Adrenal gland (tissue), 9 donors: ENCODE measurements at regions not wholly inside any gene's neighbourhood (a gene's known extent, or its start where the extent isn't known, plus 50 kb on each side); places are given as distances from the start of the nearest gene placed in this dataset.

Source experiments
- DNase-seq, 7 donors: peaks; one replicate each; pipeline ENCODE4 v3.0.0-alpha.2; 2019 to 2020
- H3K27ac ChIP-seq, 5 donors: fragments of 200-600 bp; sonication (generic) in 4 of 5; 1 replicate in 3 of 5; 2 replicates in 2 of 5; pipeline versions ENCODE4 v1.5.1 to v1.8.0; 2016 to 2020; ENCODE audit warnings: mild to moderate bottlenecking in 1 of 5
- H3K27me3 ChIP-seq: fragments of 200-600 bp; 2 replicates; pipeline ENCODE4 v1.8.0; 2021
- H3K36me3 ChIP-seq, 2 donors: fragments of 200-600 bp; replicated peaks in 1 of 2; 1 replicate in 1 of 2; 2 replicates in 1 of 2; pipeline versions ENCODE4 v1.5.1 to v1.8.0; 2018 to 2022
- H3K4me1 ChIP-seq, 2 donors: fragments of 200-600 bp; replicated peaks in 1 of 2; 1 replicate in 1 of 2; 2 replicates in 1 of 2; pipeline versions ENCODE4 v1.5.1 to v1.8.0; 2018 to 2021
- H3K4me3 ChIP-seq, 4 donors: fragments of 200-600 bp; sonication (generic) in 3 of 4; one replicate each; pipeline ENCODE4 v1.5.1; 2016 to 2018
- H3K9me3 ChIP-seq, 3 donors: fragments of 200-600 bp; sonication (generic) in 1 of 3; replicated peaks in 1 of 3; 1 replicate in 2 of 3; 2 replicates in 1 of 3; pipeline versions ENCODE4 v1.5.1 to v1.8.0; 2016 to 2021
- POLR2A ChIP-seq, 2 donors: fragments of 450-650 bp; IDR thresholded peaks; one replicate each; pipeline ENCODE4 v1.6.1; 2017; ENCODE audit warnings: antibody characterized with exemption in 2 of 2, mild to moderate bottlenecking in 2 of 2, moderate library complexity in 1 of 2
- WGBS, 4 donors: extraction: QIAGEN DNeasy Blood & Tissue Kit in 2 of 4; methylation state at CpG; one replicate each; pipeline versions ENCODE4 v1.1.5 to v1.1.7; 2013 to 2017; 5-methylcytosine and 5-hydroxymethylcytosine counted together
- intact Hi-C, 2 donors: fragments of 100-400 bp; cut with DNase I; formaldehyde crosslinking; loops; one replicate each; pipeline versions ENCODE4 v1.14.1 to v1.15.0; 2022 to 2023
- TF ChIP-seq, protein P1 (sequence below), 6 experiments: fragments of 450-650 bp in 4 of 6; fragments of 200-600 bp in 2 of 6; sonication (generic) in 1 of 6; IDR thresholded peaks; 1 replicate in 5 of 6; 2 replicates in 1 of 6; pipeline versions ENCODE4 v1.5.1 to v1.8.0; 2016 to 2021; ENCODE audit warnings: antibody characterized with exemption in 6 of 6, mild to moderate bottlenecking in 2 of 6, moderate library complexity in 1 of 6
- donor health status: healthy with polysubstance abuse.
- donor health status: Bipolar disorder and iron deficiency.
- donor health status: DM: yes; HTN: yes; CAD: no.
- donor health status: DM: no; HTN: no; CAD: no.
- donor health status: DM: no; HTN: no; CAD: no.

DNA sequence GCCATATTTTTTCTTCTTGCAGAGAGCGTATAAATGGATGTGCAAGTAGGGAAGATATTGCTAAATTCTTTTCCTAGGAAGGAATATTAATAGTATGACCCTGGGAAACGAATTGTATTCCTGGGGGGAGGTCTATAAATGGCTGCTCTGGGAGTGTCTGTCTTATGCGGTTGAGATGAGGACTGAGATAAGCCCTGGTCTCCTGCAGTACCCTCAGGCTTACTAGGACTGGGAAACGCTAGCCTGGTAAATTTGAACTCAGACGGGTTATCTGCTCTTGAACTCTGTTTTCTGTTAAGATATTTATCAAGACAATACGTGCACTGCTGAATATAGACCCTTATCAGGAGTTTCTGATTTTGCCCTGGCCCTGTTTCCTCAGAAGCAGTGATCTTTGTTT, 1126.4 kb upstream of the C9orf72 start:
- H3K9me3 ChIP-seq = no peaks in the 10 kb centered on the region
- H3K36me3 ChIP-seq = no peaks in the 10 kb centered on the region
- H3K4me3 ChIP-seq = no peak overlapping the region
- intact Hi-C loops = no loop called here
- no peak for DNase-seq
- 63 to 78% (median 69%) methylated on average over 6 of the region's 6 CpGs for WGBS, 4 donors
- no peak overlapping the region for H3K27ac ChIP-seq
- TF ChIP-seq, protein P1, sequence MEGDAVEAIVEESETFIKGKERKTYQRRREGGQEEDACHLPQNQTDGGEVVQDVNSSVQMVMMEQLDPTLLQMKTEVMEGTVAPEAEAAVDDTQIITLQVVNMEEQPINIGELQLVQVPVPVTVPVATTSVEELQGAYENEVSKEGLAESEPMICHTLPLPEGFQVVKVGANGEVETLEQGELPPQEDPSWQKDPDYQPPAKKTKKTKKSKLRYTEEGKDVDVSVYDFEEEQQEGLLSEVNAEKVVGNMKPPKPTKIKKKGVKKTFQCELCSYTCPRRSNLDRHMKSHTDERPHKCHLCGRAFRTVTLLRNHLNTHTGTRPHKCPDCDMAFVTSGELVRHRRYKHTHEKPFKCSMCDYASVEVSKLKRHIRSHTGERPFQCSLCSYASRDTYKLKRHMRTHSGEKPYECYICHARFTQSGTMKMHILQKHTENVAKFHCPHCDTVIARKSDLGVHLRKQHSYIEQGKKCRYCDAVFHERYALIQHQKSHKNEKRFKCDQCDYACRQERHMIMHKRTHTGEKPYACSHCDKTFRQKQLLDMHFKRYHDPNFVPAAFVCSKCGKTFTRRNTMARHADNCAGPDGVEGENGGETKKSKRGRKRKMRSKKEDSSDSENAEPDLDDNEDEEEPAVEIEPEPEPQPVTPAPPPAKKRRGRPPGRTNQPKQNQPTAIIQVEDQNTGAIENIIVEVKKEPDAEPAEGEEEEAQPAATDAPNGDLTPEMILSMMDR (IDR thresholded peaks at IDR 0.05) = no peak
- H3K4me1 ChIP-seq = no peaks in the 10 kb centered on the region
- H3K27me3 ChIP-seq = no peaks in the 10 kb centered on the region

DNA sequence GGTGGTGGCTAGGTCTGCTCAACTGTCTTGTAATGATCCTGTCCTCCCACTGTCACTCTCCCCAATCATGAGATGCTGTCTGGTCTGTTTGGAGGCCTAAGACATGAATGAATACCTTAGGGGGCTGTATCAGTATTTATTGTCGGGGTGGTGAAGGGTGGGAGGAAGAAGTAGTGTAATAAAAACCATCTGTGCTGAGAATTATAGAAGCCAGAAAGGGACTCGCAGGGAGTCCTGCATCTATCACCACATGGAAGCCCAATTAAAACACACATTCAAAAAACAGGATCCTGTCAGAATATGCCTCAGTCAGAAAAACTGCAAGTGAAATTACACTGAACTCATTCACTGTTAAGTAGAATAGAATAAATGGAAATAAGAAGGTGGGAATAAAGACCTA, 1134.3 kb upstream of the C9orf72 start:
- TF ChIP-seq POLR2A (IDR thresholded peaks at IDR 0.05) = no peak
- TF ChIP-seq, protein P1 (IDR thresholded peaks at IDR 0.05) = no peak
- 21 to 31% (median 26%) methylated on average over 2 of the region's 2 CpGs for WGBS, 4 donors
- Histone ChIP-seq H3K27me3 (no peaks in the 10 kb centered on the region), H3K4me1 (no peaks in the 10 kb centered on the region), H3K36me3 (no peaks in the 10 kb centered on the region), H3K4me3 (no peak overlapping the region), H3K27ac (no peak overlapping the region), H3K9me3 (no peaks in the 10 kb centered on the region)
- DNase-seq = no peak
- intact Hi-C loops = no loop called here

DNA sequence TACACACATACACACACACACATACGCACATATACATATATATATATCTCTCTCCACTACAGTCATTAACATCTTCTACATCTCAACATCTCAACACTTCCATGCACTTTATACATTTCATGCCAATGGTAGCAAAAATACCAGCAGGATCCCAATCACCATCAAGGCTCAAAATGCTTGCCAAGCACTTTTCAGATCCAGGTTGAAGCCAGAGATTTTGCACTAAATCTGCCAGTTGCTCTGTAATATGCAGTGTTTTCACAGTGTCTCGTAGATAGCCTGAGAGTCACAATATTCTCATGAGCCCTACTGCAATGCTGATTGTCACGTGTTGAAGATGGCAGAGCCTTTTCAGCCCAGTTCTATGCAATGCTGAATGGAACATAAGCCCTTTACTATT, 1140.9 kb upstream of the C9orf72 start:
- WGBS, 4 donors = 56 to 83% (median 76%) methylated on average over 3 of the region's 3 CpGs
- no peaks in the 10 kb centered on the region for H3K4me1 ChIP-seq
- H3K27ac ChIP-seq = no peak overlapping the region
- TF ChIP-seq, protein P1 (IDR thresholded peaks at IDR 0.05) = no peak
- TF ChIP-seq POLR2A (IDR thresholded peaks at IDR 0.05) = no peak
- no peak for DNase-seq
- no peak overlapping the region for H3K4me3 ChIP-seq
- no peaks in the 10 kb centered on the region for H3K27me3 ChIP-seq
- intact Hi-C loops = no loop called here
- no peaks in the 10 kb centered on the region for H3K9me3 ChIP-seq
- H3K36me3 ChIP-seq = no peaks in the 10 kb centered on the region

- no peak for TF ChIP-seq POLR2A (IDR thresholded peaks at IDR 0.05)
- TF ChIP-seq, protein P1 (IDR thresholded peaks at IDR 0.05) = no peak
- no peaks in the 10 kb centered on the region for H3K27me3 ChIP-seq
- no peak overlapping the region for H3K4me3 ChIP-seq
- 28 to 50% (median 33%) methylated on average over 1 of the region's 1 CpG for WGBS, 4 donors
- no peak for DNase-seq
- intact Hi-C loops = no loop called here
- no peak overlapping the region for H3K27ac ChIP-seq
- no peaks in the 10 kb centered on the region for H3K36me3 ChIP-seq
- no peaks in the 10 kb centered on the region for H3K4me1 ChIP-seq
- no peaks in the 10 kb centered on the region for H3K9me3 ChIP-seq
Observed at GRCh38 chr9:28718226-28718625, 1144.9 kb upstream of the C9orf72 start.
